ENCODE measurements at regions not wholly inside any gene's neighbourhood (a gene's known extent, or its start where the extent isn't known, plus 50 kb on each side); places are given as distances from the start of the nearest gene placed in this dataset.

DNA sequence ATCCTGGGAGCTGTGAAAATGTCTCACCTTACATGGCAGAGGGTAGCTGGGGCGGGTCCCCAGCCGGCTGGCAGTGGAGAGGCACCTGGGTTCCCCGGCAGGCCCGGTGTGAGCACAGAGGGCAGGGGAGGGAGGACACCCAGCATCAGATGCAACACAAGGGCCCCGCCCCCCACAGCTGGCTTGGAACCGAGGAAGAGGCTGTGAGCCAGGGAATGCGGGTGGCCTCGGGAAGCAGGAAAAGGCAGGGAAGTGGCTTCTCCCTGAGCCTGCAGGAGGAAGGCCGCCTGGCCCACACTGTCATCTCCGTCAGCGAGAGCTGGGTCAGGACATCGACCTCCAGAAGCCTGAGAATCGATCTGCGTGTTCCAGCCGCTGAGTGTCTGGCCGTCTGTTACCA, 87.3 kb downstream of the SIK1 start:
- TF ChIP-seq, protein P1, sequence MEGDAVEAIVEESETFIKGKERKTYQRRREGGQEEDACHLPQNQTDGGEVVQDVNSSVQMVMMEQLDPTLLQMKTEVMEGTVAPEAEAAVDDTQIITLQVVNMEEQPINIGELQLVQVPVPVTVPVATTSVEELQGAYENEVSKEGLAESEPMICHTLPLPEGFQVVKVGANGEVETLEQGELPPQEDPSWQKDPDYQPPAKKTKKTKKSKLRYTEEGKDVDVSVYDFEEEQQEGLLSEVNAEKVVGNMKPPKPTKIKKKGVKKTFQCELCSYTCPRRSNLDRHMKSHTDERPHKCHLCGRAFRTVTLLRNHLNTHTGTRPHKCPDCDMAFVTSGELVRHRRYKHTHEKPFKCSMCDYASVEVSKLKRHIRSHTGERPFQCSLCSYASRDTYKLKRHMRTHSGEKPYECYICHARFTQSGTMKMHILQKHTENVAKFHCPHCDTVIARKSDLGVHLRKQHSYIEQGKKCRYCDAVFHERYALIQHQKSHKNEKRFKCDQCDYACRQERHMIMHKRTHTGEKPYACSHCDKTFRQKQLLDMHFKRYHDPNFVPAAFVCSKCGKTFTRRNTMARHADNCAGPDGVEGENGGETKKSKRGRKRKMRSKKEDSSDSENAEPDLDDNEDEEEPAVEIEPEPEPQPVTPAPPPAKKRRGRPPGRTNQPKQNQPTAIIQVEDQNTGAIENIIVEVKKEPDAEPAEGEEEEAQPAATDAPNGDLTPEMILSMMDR (IDR thresholded peaks at IDR 0.05; ENCODE audit: insufficient read depth, low read depth, low read length): no peak
- no peak for DNase-seq (ENCODE audit: low read depth)
- no peak overlapping the region for H3K4me3 ChIP-seq (ENCODE audit: low read depth, low read length)

DNA sequence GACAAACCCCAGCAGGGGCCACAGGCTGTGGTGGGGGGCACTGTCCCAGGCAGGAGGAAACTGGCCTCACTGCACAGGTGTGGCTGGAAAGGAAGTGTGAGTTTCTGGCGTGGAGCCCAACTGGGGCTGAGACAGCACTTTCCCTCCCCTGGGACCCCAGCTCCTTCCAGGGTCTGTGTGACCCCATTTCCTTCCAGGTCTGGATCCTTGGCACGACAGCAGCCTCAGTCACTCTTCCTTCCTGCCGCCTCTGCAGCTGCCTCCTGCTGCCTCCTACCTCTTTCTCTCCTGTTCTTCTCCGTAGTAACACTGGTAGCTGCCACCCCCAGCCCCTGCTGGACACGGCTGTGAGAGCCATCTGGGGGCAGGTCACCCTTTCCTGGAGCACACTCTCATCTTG, 88.0 kb downstream of the SIK1 start:
- TF ChIP-seq, protein P1 (IDR thresholded peaks at IDR 0.05; ENCODE audit: insufficient read depth, low read depth, low read length): no peak
- no peak for DNase-seq (ENCODE audit: low read depth)
- H3K4me3 ChIP-seq (ENCODE audit: low read depth, low read length): no peak overlapping the region

DNA sequence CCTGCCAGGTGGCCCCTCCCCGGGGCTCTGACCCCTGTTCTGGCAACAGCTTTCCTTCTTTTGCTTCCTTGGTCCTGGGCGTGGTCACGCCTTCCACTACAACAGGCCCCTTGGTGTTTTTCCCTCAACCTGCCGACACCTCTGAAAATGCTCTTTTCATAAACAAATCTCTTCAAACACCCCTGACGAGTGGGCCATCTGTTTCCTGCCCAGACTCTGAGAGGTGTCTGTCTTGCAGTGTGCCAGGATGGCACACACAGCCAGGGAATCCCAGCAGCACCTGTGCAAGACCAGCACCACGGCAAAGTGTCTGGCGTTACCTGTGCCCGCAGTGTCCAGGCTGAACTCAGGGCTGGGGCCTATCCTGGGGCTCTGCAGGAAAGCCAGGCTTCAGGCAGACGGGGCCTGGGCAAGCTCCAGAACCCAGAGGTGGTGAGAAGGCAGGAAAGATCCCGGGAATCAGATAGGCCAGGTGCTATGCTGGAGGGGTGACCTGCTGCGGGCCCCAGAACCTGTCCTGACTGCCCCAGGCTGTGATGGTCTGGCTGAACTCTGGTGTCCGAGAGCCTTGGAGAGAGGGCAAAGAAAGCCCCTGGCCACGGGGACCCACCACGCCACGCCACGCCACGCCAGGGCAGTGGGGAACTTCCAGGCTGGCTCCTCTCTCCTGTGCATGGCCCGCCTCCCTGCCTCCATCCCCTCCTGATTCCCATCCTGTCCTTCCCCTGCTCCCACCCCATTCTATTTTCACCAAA, 88.9 kb downstream of the SIK1 start:
- no peak overlapping the region for H3K4me3 ChIP-seq (ENCODE audit: low read depth, low read length)
- DNase-seq (ENCODE audit: low read depth): no peak
- TF ChIP-seq, protein P1 (IDR thresholded peaks at IDR 0.05; ENCODE audit: insufficient read depth, low read depth, low read length): no peak

DNA sequence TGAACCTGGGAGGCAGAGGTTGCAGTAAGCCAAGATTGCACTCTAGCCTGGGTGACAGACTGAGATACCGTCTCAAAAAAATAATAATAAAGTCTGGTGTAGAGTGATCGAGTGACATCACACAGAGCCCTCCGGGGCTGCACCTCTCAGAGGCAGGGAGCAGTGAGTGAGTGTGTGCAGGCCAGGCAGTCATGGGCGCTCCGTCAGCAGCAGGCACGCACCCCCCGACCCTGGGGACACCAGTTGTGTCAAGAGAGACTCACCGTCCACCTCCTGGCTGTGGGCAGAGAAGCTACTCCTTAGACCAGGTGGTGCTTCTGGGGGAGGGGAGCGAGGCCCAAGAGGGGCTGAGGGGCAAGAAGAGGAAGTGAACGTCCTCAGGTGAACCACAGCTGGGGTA, 91.8 kb downstream of the SIK1 start:
- TF ChIP-seq, protein P1 (IDR thresholded peaks at IDR 0.05; ENCODE audit: insufficient read depth, low read depth, low read length): no peak
- DNase-seq (ENCODE audit: low read depth): no peak
- H3K4me3 ChIP-seq (ENCODE audit: low read depth, low read length): no peak overlapping the region

DNA sequence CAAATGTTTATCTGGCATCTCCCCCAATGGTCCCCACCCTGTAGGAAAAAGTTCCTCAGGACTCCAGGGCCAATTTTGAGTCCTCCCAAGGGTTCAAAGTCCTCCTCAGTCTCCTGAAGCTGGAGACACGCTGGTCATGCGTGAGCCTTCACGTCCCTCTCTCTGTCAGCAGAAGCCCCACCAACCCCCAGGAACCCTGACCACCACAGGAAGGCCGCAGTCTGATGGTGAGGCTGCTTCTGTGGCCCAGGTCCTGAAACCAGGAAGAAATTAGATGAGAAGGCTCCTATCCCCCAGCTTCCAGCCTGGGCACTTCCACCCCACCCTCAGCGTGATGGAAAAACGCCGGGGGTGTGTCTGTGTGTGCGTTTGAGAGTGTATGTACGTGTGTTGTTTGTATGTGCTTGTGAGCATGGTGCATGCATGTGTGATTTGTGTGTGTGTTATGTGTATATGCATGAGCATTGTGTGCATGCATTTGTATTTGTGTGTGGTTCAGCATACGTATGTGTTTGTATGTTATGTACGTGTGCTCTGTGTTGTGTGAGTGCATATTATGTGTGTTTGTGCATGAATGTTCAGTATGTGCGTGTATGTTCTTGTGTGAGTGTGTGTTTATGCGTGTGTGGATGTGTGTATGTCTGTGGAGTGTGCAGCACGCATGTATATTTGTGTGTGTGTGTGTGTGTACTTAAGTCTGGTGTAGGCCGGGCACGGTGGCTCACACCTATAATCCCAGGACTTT, 92.5 kb downstream of the SIK1 start:
- no peak overlapping the region for H3K4me3 ChIP-seq (ENCODE audit: low read depth, low read length)
- DNase-seq (ENCODE audit: low read depth): no peak
- TF ChIP-seq, protein P1 (IDR thresholded peaks at IDR 0.05; ENCODE audit: insufficient read depth, low read depth, low read length): no peak

DNA sequence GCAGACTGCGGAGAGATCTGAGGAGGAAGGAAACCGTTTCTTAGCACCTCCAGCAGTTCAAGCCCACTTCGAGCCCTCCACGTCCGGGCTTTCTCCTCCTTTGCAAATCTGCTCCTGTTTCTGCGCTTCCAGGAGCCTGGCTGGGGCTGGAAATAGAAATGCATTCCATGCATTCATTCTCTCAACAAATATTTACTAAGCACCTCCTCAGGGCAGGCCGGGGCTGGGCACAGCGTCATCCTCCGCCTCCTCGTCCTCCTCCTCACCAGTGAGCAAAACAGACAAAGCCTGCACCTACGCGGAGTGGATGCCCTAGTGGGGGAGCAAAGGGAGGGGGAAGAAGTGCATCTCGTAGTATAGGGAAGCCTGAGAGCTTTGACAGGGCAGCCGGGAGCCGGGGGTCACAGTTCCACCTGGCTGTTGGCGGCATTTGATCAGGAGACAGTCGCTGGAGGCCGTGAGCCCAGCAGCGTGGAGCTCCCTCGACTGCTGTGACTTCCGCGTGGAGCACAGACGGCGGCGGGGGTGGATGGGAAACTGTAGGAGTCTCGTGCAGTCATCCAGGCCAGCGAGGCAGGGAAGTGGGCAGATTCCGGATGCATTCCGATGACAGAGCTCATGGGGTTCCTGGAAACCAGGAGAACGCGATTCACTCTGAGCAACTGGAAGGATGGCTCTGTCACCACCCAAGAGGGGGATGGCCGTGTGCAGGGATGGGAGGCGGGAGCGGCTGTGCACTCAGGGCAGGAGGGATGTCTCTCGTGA, 93.5 kb downstream of the SIK1 start:
- TF ChIP-seq, protein P1 (IDR thresholded peaks at IDR 0.05; ENCODE audit: insufficient read depth, low read depth, low read length): no peak

More for the DNA sequence above, 93.5 kb downstream of the SIK1 start:
- peak overlapping the region; percentile 29 for H3K4me3 ChIP-seq (ENCODE audit: low read depth, low read length)
- DNase-seq (ENCODE audit: low read depth): peak; percentile 89
